Ovary (tissue), 7 donors: ENCODE measurements at regions not wholly inside any gene's neighbourhood (a gene's known extent, or its start where the extent isn't known, plus 50 kb on each side); places are given as distances from the start of the nearest gene placed in this dataset.

Experiments used
- DNase-seq, 5 donors: peaks; one replicate each; pipeline ENCODE4 v3.0.0-alpha.2; 2019 to 2020
- H3K27ac ChIP-seq, 2 donors: fragments of 200-600 bp; one replicate each; pipeline versions ENCODE4 v1.5.1 to v1.8.0; 2019 to 2022
- H3K27me3 ChIP-seq: fragments of 200-600 bp; one replicate; pipeline ENCODE4 v1.8.0; 2022
- H3K36me3 ChIP-seq: fragments of 200-600 bp; sonication (generic); one replicate; pipeline ENCODE4 v1.5.1; 2019
- H3K4me1 ChIP-seq: one replicate; pipeline ENCODE4 v1.8.1; 2013; ENCODE audit warnings: mild to moderate bottlenecking, moderate library complexity; ENCODE audit not compliant: insufficient read depth
- H3K4me3 ChIP-seq: fragments of 200-600 bp; sonication (generic); one replicate; pipeline ENCODE4 v1.5.1; 2017
- H3K9me3 ChIP-seq, 2 donors: fragments of 200-600 bp in 1 of 2; sonication (generic) in 1 of 2; one replicate each; pipeline versions ENCODE4 v1.5.1 to v1.8.1; 2013 to 2019; ENCODE audit warnings: mild to moderate bottlenecking in 1 of 2, moderate library complexity in 1 of 2
- CTCF ChIP-seq, 3 donors: fragments of 450-650 bp in 2 of 3; fragments of 200-600 bp in 1 of 3; IDR thresholded peaks; one replicate each; pipeline versions ENCODE4 v1.5.1 to v1.8.0; 2016 to 2022; ENCODE audit warnings: antibody characterized with exemption in 3 of 3, mild to moderate bottlenecking in 1 of 3
- EP300 ChIP-seq: sonication (generic); formaldehyde crosslinking; IDR thresholded peaks from one replicate; pipeline ENCODE4 v1.6.1; 2017; ENCODE audit warnings: antibody characterized with exemption
- POLR2A ChIP-seq: fragments of 450-650 bp; IDR thresholded peaks from one replicate; pipeline ENCODE4 v1.6.1; 2017; ENCODE audit warnings: antibody characterized with exemption, mild to moderate bottlenecking, moderate library complexity
- WGBS, 3 donors: extraction: QIAGEN DNeasy Blood & Tissue Kit in 1 of 3; methylation state at CpG; one replicate each; pipeline versions ENCODE4 v1.1.5 to v1.1.7; 2013 to 2017; 5-methylcytosine and 5-hydroxymethylcytosine counted together
- intact Hi-C, 4 donors: fragments of 100-400 bp; cut with DNase I; formaldehyde crosslinking; loops; one replicate each; pipeline versions ENCODE4 v1.11.0 to v1.15.1; 2022 to 2023
- donor health status: DM: no; HTN: no; CAD: no; lungs with moderate emphysema.
- donor health status: DM: no; HTN: no; CAD: no.
- donor health status: Bipolar disorder and iron deficiency.
- donor health status: DM: no; HTN: no; CAD: no.
- donor health status: DM: yes; HTN: yes; CAD: no.

DNA sequence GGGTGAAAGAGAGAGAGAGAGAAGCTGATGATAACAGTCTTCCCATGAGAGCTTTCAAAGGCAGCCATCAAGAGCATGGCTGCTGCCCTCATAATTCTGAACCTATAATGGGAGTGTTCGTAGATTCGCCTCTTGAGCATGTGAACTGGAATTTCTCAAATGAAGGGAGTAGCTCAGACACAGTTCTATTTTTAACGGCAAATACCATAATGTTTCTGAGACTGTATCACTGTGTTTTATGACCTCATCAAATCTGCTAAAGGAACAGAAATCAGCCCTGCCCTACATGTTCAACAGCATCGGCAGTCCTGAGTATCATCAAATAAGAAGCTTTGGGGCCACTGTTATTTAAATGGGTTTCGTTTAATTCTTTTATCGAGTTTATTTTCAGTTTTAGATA is 645.6 kb downstream of the GALR1 start:
- DNase-seq, result no peak
- intact Hi-C loops, result no loop called here
- H3K4me1 ChIP-seq, result peaks cover 7% of the 10 kb centered on the region
- no peak overlapping the region for H3K27ac ChIP-seq
- H3K36me3 ChIP-seq, result no peaks in the 10 kb centered on the region
- H3K4me3 ChIP-seq, result no peak overlapping the region
- TF ChIP-seq POLR2A, result no peak
- TF ChIP-seq EP300, result no peak
- no peak for TF ChIP-seq CTCF (IDR thresholded peaks at IDR 0.05)
- H3K9me3 ChIP-seq, result no peaks in the 10 kb centered on the region
- WGBS, 3 donors, result 64 to 76% (median 73%) methylated on average over 6 of the region's 6 CpGs
- H3K27me3 ChIP-seq, result no peaks in the 10 kb centered on the region

DNA sequence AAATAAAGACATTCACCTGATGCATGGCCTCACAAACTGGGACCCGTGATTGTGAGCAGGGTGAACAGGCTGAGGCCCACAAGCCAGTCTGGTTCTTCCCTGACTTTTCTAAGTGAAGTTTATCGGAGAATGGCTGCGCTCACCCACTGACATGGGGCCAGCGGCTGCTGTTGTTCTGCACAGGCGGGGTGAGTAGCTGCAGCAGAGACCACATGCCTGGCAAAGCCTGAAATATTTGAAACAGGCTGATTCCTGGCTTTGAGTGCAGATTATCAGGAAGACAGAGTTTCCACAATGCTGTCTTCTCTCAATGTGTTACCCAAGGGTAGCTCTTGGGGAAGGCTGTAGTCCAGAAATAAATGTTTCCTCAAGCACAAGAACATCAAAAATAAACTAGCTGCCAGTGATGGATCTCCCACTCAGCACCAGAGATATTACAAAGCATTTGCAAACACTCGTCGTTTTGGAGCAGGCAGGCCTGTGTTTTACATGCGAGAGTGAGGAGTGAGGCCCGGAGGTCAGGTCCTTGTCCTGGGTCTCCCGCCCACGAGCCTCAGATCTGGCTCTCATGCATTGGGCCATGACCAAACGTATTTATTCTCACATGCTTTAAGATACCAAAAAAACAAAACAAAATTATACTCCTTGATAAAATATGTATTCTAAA is 647.1 kb downstream of the GALR1 start:
- peak in 2 of 5 donors; percentile 20 to 47 for DNase-seq
- H3K9me3 ChIP-seq, result no peaks in the 10 kb centered on the region
- TF ChIP-seq EP300 (no peak), POLR2A (no peak), CTCF (IDR thresholded peaks at IDR 0.05) (no peak)
- H3K4me1 ChIP-seq, result peaks cover 9% of the 10 kb centered on the region
- intact Hi-C loops, result no loop called here
- 7 to 22% (median 9%) methylated on average over 12 of the region's 12 CpGs for WGBS, 3 donors
- H3K4me3 ChIP-seq, result no peak overlapping the region
- H3K36me3 ChIP-seq, result no peaks in the 10 kb centered on the region
- no peaks in the 10 kb centered on the region for H3K27me3 ChIP-seq
- no peak overlapping the region for H3K27ac ChIP-seq

DNA sequence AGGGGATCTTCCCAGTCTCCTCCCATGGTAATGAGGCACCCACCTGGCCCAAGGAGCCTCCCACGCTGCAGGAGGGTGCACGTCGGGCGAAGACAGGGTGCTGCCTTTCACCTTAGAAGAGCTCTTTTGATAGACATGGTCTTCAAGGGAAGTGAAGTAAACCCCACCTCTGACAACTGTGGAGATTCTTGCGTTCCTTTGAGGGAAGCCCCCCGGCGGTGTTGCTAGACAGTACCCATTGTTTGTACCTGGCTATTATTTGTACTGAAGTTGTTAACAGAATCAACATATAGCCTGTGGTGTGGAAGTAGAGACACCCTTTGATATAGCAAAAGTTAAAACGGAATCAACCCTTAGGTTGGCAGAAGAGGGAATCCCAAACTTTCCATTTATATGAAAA is 648.0 kb downstream of the GALR1 start:
- no peak for DNase-seq
- no peak overlapping the region for H3K4me3 ChIP-seq
- no peaks in the 10 kb centered on the region for H3K27me3 ChIP-seq
- TF ChIP-seq POLR2A (no peak), EP300 (no peak), CTCF (IDR thresholded peaks at IDR 0.05) (no peak)
- no peaks in the 10 kb centered on the region for H3K36me3 ChIP-seq
- no peaks in the 10 kb centered on the region for H3K9me3 ChIP-seq
- WGBS, 3 donors, result 67 to 76% (median 75%) methylated on average over 8 of the region's 8 CpGs
- intact Hi-C loops, result no loop called here
- H3K4me1 ChIP-seq, result peaks cover 9% of the 10 kb centered on the region
- no peak overlapping the region for H3K27ac ChIP-seq

- Histone ChIP-seq H3K4me3 (no peak overlapping the region), H3K27ac (no peak overlapping the region), H3K36me3 (no peaks in the 10 kb centered on the region), H3K9me3 (no peaks in the 10 kb centered on the region), H3K4me1 (peaks cover 9% of the 10 kb centered on the region), H3K27me3 (no peaks in the 10 kb centered on the region)
- TF ChIP-seq CTCF (IDR thresholded peaks at IDR 0.05), result peak; percentile 7 to 71 (median 69)
- TF ChIP-seq EP300, result no peak
- 4 to 5% (median 5%) methylated on average over 63 to 64 of the region's 64 CpGs for WGBS, 3 donors
- DNase-seq, result peak; percentile 16 to 59 (median 24)
- intact Hi-C loops, result no loop called here
Observed at GRCh38 chr18:77899972-77900754, 650.5 kb downstream of the GALR1 start.
